BLaER1 (cell line): ENCODE measurements at regions not wholly inside any gene's neighbourhood (a gene's known extent, or its start where the extent isn't known, plus 50 kb on each side); places are given as distances from the start of the nearest gene placed in this dataset.
A peak's percentile ranks its signal among the peaks of the same experiment; 100 is the strongest.

Source experiments
- H3K27ac ChIP-seq: shearing (Covaris generic); formaldehyde crosslinking; 2 replicates; pipeline ENCODE4 v1.8.1; 2022
- H3K27me3 ChIP-seq: shearing (Covaris generic); formaldehyde crosslinking; 2 replicates; pipeline ENCODE4 v1.8.1; 2022
- H3K36me3 ChIP-seq: shearing (Covaris generic); formaldehyde crosslinking; 2 replicates; pipeline ENCODE4 v1.8.1; 2022
- H3K4me1 ChIP-seq: shearing (Covaris generic); formaldehyde crosslinking; 2 replicates; pipeline ENCODE4 v1.8.1; 2022
- H3K4me2 ChIP-seq: shearing (Covaris generic); formaldehyde crosslinking; 2 replicates; pipeline ENCODE4 v1.8.1; 2022
- H3K4me3 ChIP-seq: shearing (Covaris generic); formaldehyde crosslinking; 2 replicates; pipeline ENCODE4 v1.8.1; 2022
- H3K9ac ChIP-seq: shearing (Covaris generic); formaldehyde crosslinking; 2 replicates; pipeline ENCODE4 v1.8.1; 2022
- H3K9me3 ChIP-seq: shearing (Covaris generic); formaldehyde crosslinking; 2 replicates; pipeline ENCODE4 v1.8.1; 2022
- H4K20me1 ChIP-seq: shearing (Covaris generic); formaldehyde crosslinking; 2 replicates; pipeline ENCODE4 v1.8.1; 2022
- Cebpa-rat ChIP-seq: shearing (Covaris generic); IDR thresholded peaks from 2 replicates; pipeline ENCODE4 v1.8.1; 2022

DNA sequence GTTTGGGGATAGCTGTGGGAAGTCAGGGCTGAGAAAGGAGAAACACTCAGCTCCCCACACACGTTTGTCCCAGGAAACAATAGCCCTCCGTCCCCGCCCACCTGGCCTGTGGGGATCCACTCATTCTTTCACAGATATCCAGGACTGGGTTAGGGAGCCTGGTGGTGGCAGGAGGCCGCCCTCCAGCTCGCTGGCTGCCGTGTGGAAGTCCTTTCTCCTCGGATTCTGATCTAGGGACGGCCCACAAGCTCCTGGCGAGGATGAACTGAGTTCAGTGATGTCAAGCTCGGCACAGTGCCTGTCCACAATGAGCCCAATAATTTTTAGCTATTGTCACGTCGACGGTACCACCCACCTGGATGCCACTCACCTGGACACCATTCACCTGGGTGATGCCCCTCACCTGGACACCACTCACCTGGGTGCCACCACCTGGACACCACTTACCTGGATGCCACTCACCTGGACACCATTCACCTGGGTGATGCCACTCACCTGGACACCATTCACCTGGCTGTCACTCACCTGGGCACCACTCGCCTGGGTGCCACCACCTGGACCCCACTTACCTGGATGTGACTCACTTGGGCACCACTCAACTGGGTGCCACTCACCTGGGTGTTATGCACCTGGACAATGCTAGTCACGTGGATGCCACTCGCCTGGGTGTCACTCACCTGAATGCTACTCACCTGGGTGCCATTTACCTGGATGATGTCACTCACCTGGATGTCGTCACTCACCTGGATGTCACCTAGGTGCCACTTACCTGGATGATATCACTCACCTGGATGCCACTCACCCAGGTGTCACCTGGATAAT lies 172.5 kb upstream of the FOXF1 start:
- H3K36me3 ChIP-seq, result no peaks in the 10 kb centered on the region
- H3K4me1 ChIP-seq, result no peaks in the 10 kb centered on the region
- H3K4me3 ChIP-seq, result no peak overlapping the region
- H4K20me1 ChIP-seq, result no peaks in the 10 kb centered on the region
- no peaks in the 10 kb centered on the region for H3K9me3 ChIP-seq
- TF ChIP-seq Cebpa-rat, result no peak
- H3K27ac ChIP-seq, result no peak overlapping the region
- H3K9ac ChIP-seq, result no peak overlapping the region
- no peak overlapping the region for H3K4me2 ChIP-seq
- no peaks in the 10 kb centered on the region for H3K27me3 ChIP-seq

GRCh38 chr16:86338403-86339115 lies 171.8 kb upstream of the FOXF1 start:
- no peak for TF ChIP-seq Cebpa-rat
- Histone ChIP-seq H3K4me3 (no peak overlapping the region), H3K36me3 (no peaks in the 10 kb centered on the region), H3K27me3 (peaks cover 7% of the 10 kb centered on the region; the same call in 1 of the 2 replicates), H3K27ac (no peak overlapping the region), H3K9ac (no peak overlapping the region), H3K4me2 (no peak overlapping the region), H3K9me3 (no peaks in the 10 kb centered on the region), H4K20me1 (no peaks in the 10 kb centered on the region), H3K4me1 (no peaks in the 10 kb centered on the region)

- Histone ChIP-seq H4K20me1 (no peaks in the 10 kb centered on the region), H3K4me2 (0 out of 2 replicates have a peak overlapping the region, but pooled peaks have one; percentile 28), H3K27me3 (peaks cover 16% of the 10 kb centered on the region), H3K9ac (no peak overlapping the region), H3K4me3 (no peak overlapping the region), H3K4me1 (no peaks in the 10 kb centered on the region), H3K36me3 (no peaks in the 10 kb centered on the region), H3K9me3 (no peaks in the 10 kb centered on the region), H3K27ac (no peak overlapping the region)
- TF ChIP-seq Cebpa-rat, result no peak
Measured at GRCh38 chr16:86342161-86342834, 168.0 kb upstream of the FOXF1 start.

DNA sequence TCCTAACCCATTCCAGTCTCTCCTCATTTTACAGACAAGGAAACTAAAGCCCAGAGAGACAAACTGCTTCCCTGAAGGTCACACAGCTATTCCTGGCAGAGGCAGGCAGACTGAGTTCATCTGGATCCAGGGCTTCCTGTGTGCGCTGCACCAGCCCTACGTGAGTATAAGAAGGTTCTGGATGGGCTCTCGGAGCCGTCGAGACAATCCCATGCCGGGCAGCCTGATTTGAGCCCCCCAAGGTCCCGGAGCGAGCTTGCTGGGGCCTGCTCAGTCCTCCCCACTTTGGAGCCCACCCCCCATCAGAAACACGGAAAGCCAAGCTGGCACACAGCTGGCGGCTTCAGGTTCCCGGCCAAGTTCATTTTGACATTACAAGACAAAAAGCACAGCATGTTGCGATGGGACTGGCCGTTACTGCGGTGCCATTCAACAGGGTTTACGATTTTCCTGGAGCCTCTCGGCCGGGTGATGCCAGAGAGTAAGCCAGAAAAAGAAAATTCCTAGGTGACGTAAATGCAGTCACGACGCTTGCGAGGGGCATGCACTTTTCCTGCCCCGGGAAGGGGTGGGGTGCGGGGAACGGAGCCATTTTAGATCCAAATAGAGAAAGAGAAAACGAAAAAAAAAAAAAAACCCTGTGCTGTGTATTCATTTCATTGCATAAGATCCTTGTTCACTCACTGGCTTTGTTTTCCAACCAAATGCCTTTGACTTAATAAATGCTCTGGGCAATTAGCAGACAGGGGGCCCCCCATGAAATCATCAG lies 167.1 kb upstream of the FOXF1 start:
- H3K27ac ChIP-seq, result no peak overlapping the region
- no peak overlapping the region for H3K4me2 ChIP-seq
- H3K4me1 ChIP-seq, result no peaks in the 10 kb centered on the region
- H3K27me3 ChIP-seq, result peaks cover 16% of the 10 kb centered on the region
- H3K9me3 ChIP-seq, result no peaks in the 10 kb centered on the region
- H3K9ac ChIP-seq, result no peak overlapping the region
- no peak for TF ChIP-seq Cebpa-rat
- no peaks in the 10 kb centered on the region for H3K36me3 ChIP-seq
- H3K4me3 ChIP-seq, result no peak overlapping the region
- no peaks in the 10 kb centered on the region for H4K20me1 ChIP-seq

GRCh38 chr16:86343796-86344585 lies 166.3 kb upstream of the FOXF1 start:
- no peaks in the 10 kb centered on the region for H3K4me1 ChIP-seq
- no peaks in the 10 kb centered on the region for H4K20me1 ChIP-seq
- H3K9ac ChIP-seq, result no peak overlapping the region
- H3K9me3 ChIP-seq, result no peaks in the 10 kb centered on the region
- H3K36me3 ChIP-seq, result no peaks in the 10 kb centered on the region
- no peak overlapping the region for H3K27ac ChIP-seq
- H3K4me2 ChIP-seq, result no peak overlapping the region
- no peak for TF ChIP-seq Cebpa-rat
- H3K27me3 ChIP-seq, result peaks cover 16% of the 10 kb centered on the region
- no peak overlapping the region for H3K4me3 ChIP-seq

DNA sequence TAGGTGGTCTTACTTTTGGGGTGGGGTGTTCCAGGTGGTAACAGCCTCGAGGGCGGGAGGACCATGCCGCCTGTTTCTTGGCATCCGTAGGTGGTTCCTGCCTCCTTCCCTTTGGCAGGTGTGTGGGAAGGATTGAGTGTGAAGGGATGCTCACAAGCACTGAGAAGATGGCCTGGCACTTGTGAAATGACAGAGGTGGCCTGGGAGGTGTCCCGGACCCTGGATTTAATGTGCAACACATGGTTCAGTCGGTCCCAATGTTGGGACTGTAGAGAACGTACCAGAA lies 165.8 kb upstream of the FOXF1 start:
- H4K20me1 ChIP-seq, result no peaks in the 10 kb centered on the region
- no peak overlapping the region for H3K4me2 ChIP-seq
- H3K36me3 ChIP-seq, result no peaks in the 10 kb centered on the region
- H3K27me3 ChIP-seq, result peaks cover 16% of the 10 kb centered on the region
- no peaks in the 10 kb centered on the region for H3K9me3 ChIP-seq
- no peaks in the 10 kb centered on the region for H3K4me1 ChIP-seq
- H3K27ac ChIP-seq, result no peak overlapping the region
- no peak overlapping the region for H3K4me3 ChIP-seq
- TF ChIP-seq Cebpa-rat, result no peak
- H3K9ac ChIP-seq, result no peak overlapping the region

DNA sequence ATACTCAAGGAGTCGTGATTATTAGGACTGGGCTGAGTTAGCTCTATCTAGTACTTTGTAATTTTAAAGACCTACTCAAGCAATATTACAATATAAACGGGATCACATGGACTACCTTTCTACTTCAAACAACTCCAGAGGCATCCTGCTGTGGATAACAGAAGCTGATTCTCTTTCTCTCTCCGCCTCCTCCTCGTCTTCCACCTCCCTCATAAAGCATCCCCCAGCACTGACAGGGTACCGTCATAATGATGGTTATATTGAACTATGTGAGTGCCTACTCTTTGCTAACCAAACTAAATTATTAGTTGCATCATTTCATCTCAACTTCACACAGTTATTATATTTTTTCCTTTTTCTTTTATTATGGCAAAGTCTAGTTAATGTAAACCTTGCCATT lies 165.4 kb upstream of the FOXF1 start:
- H4K20me1 ChIP-seq, result no peaks in the 10 kb centered on the region
- H3K9me3 ChIP-seq, result no peaks in the 10 kb centered on the region
- H3K4me2 ChIP-seq, result no peak overlapping the region
- no peak overlapping the region for H3K9ac ChIP-seq
- no peak overlapping the region for H3K4me3 ChIP-seq
- no peak overlapping the region for H3K27ac ChIP-seq
- H3K36me3 ChIP-seq, result no peaks in the 10 kb centered on the region
- no peaks in the 10 kb centered on the region for H3K4me1 ChIP-seq
- H3K27me3 ChIP-seq, result peaks cover 20% of the 10 kb centered on the region
- TF ChIP-seq Cebpa-rat, result no peak

DNA sequence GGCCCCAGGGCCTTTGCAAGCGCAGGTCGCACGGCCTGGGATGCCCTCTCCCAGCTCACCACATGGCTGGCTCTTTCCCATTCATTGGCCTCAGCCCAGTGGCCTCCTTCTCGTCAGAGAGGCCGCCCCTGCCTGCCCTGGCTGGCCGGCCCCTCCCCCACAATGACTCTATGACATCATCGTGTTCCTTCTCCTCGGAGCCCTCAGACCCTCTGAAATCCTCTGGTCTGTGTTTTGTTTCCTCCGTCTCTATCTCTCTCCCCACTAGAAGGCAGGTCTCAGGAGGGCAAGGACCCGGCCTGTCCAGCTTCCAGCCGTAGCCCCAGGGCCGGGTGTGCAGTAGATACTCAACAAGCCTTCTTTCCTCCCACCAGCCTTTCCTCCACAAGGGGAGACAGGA lies 164.8 kb upstream of the FOXF1 start:
- Histone ChIP-seq H4K20me1 (no peaks in the 10 kb centered on the region), H3K4me1 (no peaks in the 10 kb centered on the region), H3K4me2 (no peak overlapping the region), H3K27me3 (peaks cover 24% of the 10 kb centered on the region), H3K9me3 (no peaks in the 10 kb centered on the region), H3K9ac (no peak overlapping the region), H3K4me3 (no peak overlapping the region), H3K36me3 (no peaks in the 10 kb centered on the region), H3K27ac (no peak overlapping the region)
- TF ChIP-seq Cebpa-rat, result no peak

DNA sequence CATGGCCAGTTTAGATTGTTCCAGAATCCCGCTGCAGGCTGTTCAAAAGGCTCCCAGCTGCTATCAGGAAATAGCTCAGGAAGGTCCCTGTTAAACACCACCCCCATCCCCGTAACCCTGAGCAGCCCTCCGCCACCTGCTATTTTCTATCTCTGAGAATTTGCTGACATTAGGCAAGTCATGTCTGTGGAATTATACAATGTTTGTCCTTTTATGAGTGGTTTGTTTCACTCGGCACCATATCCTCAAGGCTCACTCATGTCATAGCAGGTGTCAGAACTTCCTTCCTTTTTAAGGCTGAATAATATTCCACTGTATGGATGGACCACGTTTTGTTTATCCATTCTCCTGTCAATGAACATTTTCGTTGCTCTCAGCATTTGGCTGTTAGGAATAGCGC lies 164.3 kb upstream of the FOXF1 start:
- Histone ChIP-seq H3K9ac (no peak overlapping the region), H3K36me3 (no peaks in the 10 kb centered on the region), H3K9me3 (no peaks in the 10 kb centered on the region), H3K27me3 (peaks cover 24% of the 10 kb centered on the region), H4K20me1 (no peaks in the 10 kb centered on the region), H3K4me3 (no peak overlapping the region), H3K4me2 (no peak overlapping the region), H3K4me1 (no peaks in the 10 kb centered on the region), H3K27ac (no peak overlapping the region)
- TF ChIP-seq Cebpa-rat, result no peak
